SJSA1 (cell line): ENCODE measurements at regions not wholly inside any gene's neighbourhood (a gene's known extent, or its start where the extent isn't known, plus 50 kb on each side); places are given as distances from the start of the nearest gene placed in this dataset.
"Not testable (repeated sequence)": the region's sequence is repeated elsewhere in the genome, so short reads cannot be mapped to it uniquely, and the experiment has no call there.

Experiments used
- DNase-seq, 2 experiments: peaks; one replicate each; pipeline ENCODE4 v3.0.0-alpha.2; 2015 to 2020; ENCODE audit warnings: low spot score in 2 of 2, low read depth in 1 of 2
- H3K27ac ChIP-seq: fragments of 250-450 bp; sonication (Bioruptor Pico); 2 replicates; pipeline ENCODE4 v1.5.1; 2020; ENCODE audit warnings: mild to moderate bottlenecking, moderate library complexity
- H3K27me3 ChIP-seq: fragments of 250-450 bp; sonication (Bioruptor Pico); replicated peaks from 2 replicates; pipeline ENCODE4 v1.5.1; 2020; ENCODE audit warnings: mild to moderate bottlenecking, moderate library complexity
- H3K36me3 ChIP-seq: fragments of 250-450 bp; sonication (Bioruptor Pico); 2 replicates; pipeline ENCODE4 v1.5.1; 2020; ENCODE audit warnings: mild to moderate bottlenecking
- H3K4me1 ChIP-seq: fragments of 250-450 bp; sonication (Bioruptor Pico); replicated peaks from 2 replicates; pipeline ENCODE4 v1.6.1; 2021; ENCODE audit warnings: mild to moderate bottlenecking
- H3K4me3 ChIP-seq: fragments of 250-450 bp; sonication (Bioruptor Pico); 2 replicates; pipeline ENCODE4 v1.5.1; 2020; ENCODE audit warnings: mild to moderate bottlenecking
- H3K9me3 ChIP-seq: fragments of 250-450 bp; sonication (Bioruptor Pico); replicated peaks from 2 replicates; pipeline ENCODE4 v1.5.1; 2020; ENCODE audit warnings: mild to moderate bottlenecking

DNA sequence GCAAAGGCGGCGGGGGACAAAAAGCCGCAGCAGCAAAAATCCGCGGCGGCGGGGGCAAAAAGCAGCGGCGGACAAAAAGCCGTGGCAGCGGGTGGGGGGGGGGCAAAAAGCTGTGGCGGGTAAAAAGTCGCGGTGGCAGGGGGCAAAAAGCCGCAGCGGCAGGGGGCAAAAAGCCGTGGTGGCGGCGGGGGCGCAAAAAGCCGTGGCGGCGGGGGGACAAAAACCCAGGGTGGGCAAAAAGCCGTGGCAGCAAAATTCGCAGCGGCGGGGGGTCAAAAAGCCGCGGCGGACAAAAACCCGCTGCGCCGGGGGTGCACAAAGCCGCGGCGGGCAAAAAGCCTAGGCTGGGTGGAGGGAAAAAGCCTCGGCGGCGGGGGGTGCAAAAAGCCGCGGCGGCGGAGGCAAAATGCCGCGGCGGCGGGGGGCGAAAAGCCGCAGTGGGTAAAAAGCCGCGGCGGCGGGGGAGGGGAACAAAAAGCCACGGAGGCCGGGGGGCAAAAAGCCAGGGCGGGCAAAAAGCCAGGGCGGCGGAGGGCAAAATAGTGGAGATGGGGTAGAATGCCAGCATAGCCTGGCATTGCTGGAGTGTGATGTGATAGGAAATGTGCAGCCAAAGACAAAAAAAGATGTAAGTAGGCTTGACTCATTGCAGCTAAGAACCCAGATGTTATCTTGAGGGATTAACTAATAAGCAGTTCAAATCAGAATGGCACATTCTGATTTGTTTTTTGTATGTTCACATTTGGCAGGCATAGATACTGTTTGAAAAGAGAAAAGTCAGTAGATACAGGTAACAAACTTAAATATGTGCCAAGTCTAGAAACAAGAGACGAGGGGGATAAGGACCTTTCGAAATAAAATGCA is 1076.3 kb downstream of the RPIA start:
- H3K4me3 ChIP-seq: no peak overlapping the region
- no peak overlapping the region for H3K27ac ChIP-seq
- DNase-seq: peak in 1 of 2 experiments; percentile 44
- H3K36me3 ChIP-seq: no peaks in the 10 kb centered on the region
- peaks cover 6% of the 10 kb centered on the region; the same call in 1 of the 2 replicates for H3K27me3 ChIP-seq
- no peaks in the 10 kb centered on the region for H3K4me1 ChIP-seq
- 0 out of 2 replicates have a peak, but pooled peaks cover 2% of the 10 kb centered on the region for H3K9me3 ChIP-seq

GRCh38 chr2:89775885-89776284 is 1084.4 kb downstream of the RPIA start:
- no peak overlapping the region for H3K4me3 ChIP-seq
- peaks cover 21% of the 10 kb centered on the region; the same call in 1 of the 2 replicates for H3K9me3 ChIP-seq
- no peak for DNase-seq
- no peaks in the 10 kb centered on the region for H3K36me3 ChIP-seq
- H3K27ac ChIP-seq: no peak overlapping the region
- no peaks in the 10 kb centered on the region for H3K4me1 ChIP-seq
- H3K27me3 ChIP-seq: no peaks in the 10 kb centered on the region

- Histone ChIP-seq H3K9me3 (peaks cover 32% of the 10 kb centered on the region), H3K27me3 (no peaks in the 10 kb centered on the region), H3K36me3 (no peaks in the 10 kb centered on the region), H3K4me1 (no peaks in the 10 kb centered on the region), H3K27ac (no peak overlapping the region), H3K4me3 (no peak overlapping the region)
- no peak for DNase-seq
These were observed 1088.8 kb downstream of the RPIA start for GRCh38 chr2:89780318-89780717.

GRCh38 chr2:89781962-89782361 is 1090.5 kb downstream of the RPIA start:
- Histone ChIP-seq H3K27me3 (no peaks in the 10 kb centered on the region), H3K4me1 (no peaks in the 10 kb centered on the region), H3K36me3 (no peaks in the 10 kb centered on the region), H3K4me3 (no peak overlapping the region), H3K27ac (no peak overlapping the region), H3K9me3 (peaks cover 32% of the 10 kb centered on the region)
- DNase-seq: no peak

DNA sequence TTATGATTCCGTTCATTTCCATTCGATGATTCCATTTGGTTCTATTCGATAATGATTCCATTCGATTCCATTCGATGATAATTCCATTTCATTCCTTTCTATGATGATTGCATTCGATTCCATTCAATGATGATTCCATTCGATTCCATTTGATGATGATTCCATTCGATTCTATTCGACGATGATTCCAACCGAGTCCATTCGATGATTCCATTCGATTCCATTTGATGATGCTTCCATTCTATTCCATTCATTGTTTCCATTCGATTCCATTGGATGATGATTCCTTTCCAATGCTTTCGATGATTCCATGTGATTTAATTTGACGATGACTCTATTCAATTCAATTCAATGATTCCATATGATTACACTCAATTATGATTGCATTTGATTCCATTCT is 1093.5 kb downstream of the RPIA start:
- Histone ChIP-seq H3K27ac (no peak overlapping the region), H3K36me3 (no peaks in the 10 kb centered on the region), H3K4me3 (no peak overlapping the region), H3K4me1 (no peaks in the 10 kb centered on the region), H3K9me3 (peaks cover 29% of the 10 kb centered on the region), H3K27me3 (no peaks in the 10 kb centered on the region)
- no peak for DNase-seq

DNA sequence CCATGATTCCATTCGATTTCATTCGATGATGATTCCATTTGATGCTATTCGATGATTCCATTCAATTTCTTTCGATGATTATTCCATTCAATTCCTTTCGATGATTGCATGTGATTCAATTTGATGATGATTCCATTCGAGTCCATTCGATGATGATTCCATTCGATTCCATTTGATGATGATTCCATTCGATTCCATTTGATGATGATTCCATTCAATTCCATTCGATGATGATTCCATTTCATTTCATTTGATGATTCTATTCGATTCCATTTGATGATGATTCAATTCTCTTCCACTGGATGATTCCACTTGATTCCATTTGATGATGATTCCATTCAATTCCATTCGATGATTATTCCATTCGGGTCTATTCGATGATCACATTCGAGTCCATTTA is 1094.1 kb downstream of the RPIA start:
- H3K27me3 ChIP-seq, DNase-seq, H3K4me1 ChIP-seq, H3K36me3 ChIP-seq, H3K27ac ChIP-seq, H3K4me3 ChIP-seq: not testable (repeated sequence)
- H3K9me3 ChIP-seq: peaks cover 26% of the 10 kb centered on the region

DNA sequence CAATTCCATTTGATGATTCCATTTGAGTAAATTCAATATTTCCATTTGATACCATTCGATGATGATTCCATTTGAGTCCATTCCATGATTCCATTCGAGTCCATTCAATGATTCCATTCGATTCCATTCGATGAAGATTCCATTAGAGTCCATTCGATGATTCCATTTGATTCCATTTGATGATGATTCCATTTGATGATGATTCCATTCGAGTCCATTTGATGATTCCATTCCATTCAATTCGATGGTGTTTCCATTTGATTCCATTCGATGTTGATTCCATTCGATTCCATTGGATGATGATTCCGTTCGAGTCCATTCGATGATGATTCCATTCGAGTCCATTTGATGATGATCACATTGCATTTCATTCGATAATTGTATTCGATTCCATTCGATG is 1095.2 kb downstream of the RPIA start:
- DNase-seq, H3K4me3 ChIP-seq, H3K4me1 ChIP-seq: not testable (repeated sequence)

DNA sequence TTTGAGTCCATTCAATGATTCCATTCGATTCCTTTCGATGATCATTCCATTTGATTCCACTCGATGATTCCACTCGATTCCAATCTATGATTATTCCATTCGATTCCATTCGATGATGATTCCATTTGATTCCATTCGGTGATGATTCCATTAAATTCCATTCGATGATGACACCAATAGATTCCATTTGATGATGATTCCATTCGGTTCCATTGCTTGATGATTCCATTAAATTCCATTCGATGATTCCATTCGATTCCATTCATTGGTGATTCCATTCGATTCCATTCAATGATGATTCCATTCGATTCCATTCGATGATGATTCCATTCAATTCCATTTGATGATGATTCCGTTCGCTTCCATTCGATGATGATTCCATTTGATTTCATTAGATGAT is 1104.1 kb downstream of the RPIA start:
- not testable (repeated sequence) for DNase-seq, H3K27me3 ChIP-seq, H3K36me3 ChIP-seq, H3K27ac ChIP-seq, H3K4me1 ChIP-seq, H3K4me3 ChIP-seq
- H3K9me3 ChIP-seq: peaks cover 19% of the 10 kb centered on the region

More for the DNA sequence above, 1095.2 kb downstream of the RPIA start:
- peaks cover 25% of the 10 kb centered on the region for H3K9me3 ChIP-seq
- not testable (repeated sequence) for H3K36me3 ChIP-seq, H3K27ac ChIP-seq, H3K27me3 ChIP-seq

- H3K9me3 ChIP-seq: peaks cover 21% of the 10 kb centered on the region
- H3K4me3 ChIP-seq: no peak overlapping the region
- H3K27ac ChIP-seq: no peak overlapping the region
- no peaks in the 10 kb centered on the region for H3K36me3 ChIP-seq
- H3K27me3 ChIP-seq: no peaks in the 10 kb centered on the region
- no peaks in the 10 kb centered on the region for H3K4me1 ChIP-seq
- no peak for DNase-seq
These were observed 1106.0 kb downstream of the RPIA start for GRCh38 chr2:89797320-89798038.

GRCh38 chr2:89801207-89801606 is 1109.7 kb downstream of the RPIA start:
- not testable (repeated sequence) for H3K27ac ChIP-seq, H3K27me3 ChIP-seq, H3K4me1 ChIP-seq, DNase-seq, H3K36me3 ChIP-seq, H3K4me3 ChIP-seq
- peaks cover 26% of the 10 kb centered on the region for H3K9me3 ChIP-seq

DNA sequence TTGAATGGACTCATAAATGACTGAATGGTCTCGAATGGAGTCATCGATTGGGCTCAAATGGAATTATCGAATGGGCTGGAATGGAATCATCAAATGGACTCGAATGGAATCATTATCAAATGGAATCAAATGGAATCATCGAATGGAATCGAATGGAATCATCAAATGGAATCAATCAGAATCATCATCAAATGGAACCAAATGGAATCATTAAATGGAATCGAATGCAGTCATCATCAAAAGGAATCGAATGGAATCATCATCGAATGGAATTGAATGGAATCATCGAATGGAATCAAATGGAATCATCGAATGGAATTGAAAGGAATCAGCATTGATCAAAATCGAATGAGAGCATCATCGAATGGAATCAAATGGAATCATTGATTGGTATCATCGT is 1114.9 kb downstream of the RPIA start:
- H3K36me3 ChIP-seq, H3K4me1 ChIP-seq, DNase-seq, H3K27me3 ChIP-seq, H3K4me3 ChIP-seq, H3K27ac ChIP-seq: not testable (repeated sequence)
- H3K9me3 ChIP-seq: peaks cover 34% of the 10 kb centered on the region

GRCh38 chr2:89811295-89811694 is 1119.8 kb downstream of the RPIA start:
- peaks cover 16% of the 10 kb centered on the region for H3K9me3 ChIP-seq
- no peaks in the 10 kb centered on the region for H3K27me3 ChIP-seq
- no peak overlapping the region for H3K4me3 ChIP-seq
- no peaks in the 10 kb centered on the region for H3K4me1 ChIP-seq
- DNase-seq: no peak
- no peaks in the 10 kb centered on the region for H3K36me3 ChIP-seq
- no peak overlapping the region for H3K27ac ChIP-seq

DNA sequence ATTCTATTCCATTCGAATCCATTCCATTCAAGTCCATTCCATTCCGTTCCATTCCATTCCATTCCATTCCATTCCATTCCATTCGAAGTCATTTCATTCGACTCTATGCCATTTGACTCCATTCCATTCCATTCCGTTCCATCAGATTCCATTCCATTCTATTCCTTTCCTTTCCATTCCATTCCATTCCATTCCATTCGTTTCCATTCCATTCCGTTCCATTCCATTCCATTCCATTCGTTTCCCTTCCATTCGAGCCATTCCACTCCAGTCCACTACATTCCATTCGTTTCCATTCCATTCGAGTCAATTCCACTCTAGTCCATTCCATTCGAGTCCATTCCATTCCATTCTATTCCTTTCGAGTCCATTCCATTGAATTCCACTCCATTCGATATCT is 1120.4 kb downstream of the RPIA start:
- H3K27ac ChIP-seq, H3K4me3 ChIP-seq, H3K36me3 ChIP-seq, DNase-seq, H3K4me1 ChIP-seq, H3K27me3 ChIP-seq: not testable (repeated sequence)
- H3K9me3 ChIP-seq: peaks cover 18% of the 10 kb centered on the region

GRCh38 chr2:89814359-89814758 is 1122.9 kb downstream of the RPIA start:
- H3K36me3 ChIP-seq, H3K4me3 ChIP-seq, DNase-seq, H3K27ac ChIP-seq, H3K4me1 ChIP-seq, H3K27me3 ChIP-seq: not testable (repeated sequence)
- peaks cover 12% of the 10 kb centered on the region for H3K9me3 ChIP-seq
